NCI-H345 (cell line): ENCODE measurements at regions not wholly inside any gene's neighbourhood (a gene's known extent, or its start where the extent isn't known, plus 50 kb on each side); places are given as distances from the start of the nearest gene placed in this dataset.
"Not testable (repeated sequence)": the region's sequence is repeated elsewhere in the genome, so short reads cannot be mapped to it uniquely, and the experiment has no call there.

Experiments used
- DNase-seq: peaks from one replicate; lab custom pipeline; 2025; lab: John Stamatoyannopoulos, UW

- no peak for DNase-seq
Measured at GRCh38 chr6:67898875-67899274, 736.2 kb upstream of the ADGRB3 start.

GRCh38 chr6:67897998-67898607 is 737.0 kb upstream of the ADGRB3 start:
- no peak for DNase-seq

GRCh38 chr6:67896476-67896875 is 738.6 kb upstream of the ADGRB3 start:
- DNase-seq, result no peak

GRCh38 chr6:67889682-67889995 is 745.4 kb upstream of the ADGRB3 start:
- no peak for DNase-seq

GRCh38 chr6:67888886-67889681 is 746.0 kb upstream of the ADGRB3 start:
- no peak for DNase-seq

GRCh38 chr6:67888546-67888885 is 746.6 kb upstream of the ADGRB3 start:
- no peak for DNase-seq

- no peak for DNase-seq
Measured at GRCh38 chr6:67887747-67888545, 747.1 kb upstream of the ADGRB3 start.

- DNase-seq, result no peak
Measured at GRCh38 chr6:67887419-67887746, 747.7 kb upstream of the ADGRB3 start.

GRCh38 chr6:67886840-67887292 is 748.2 kb upstream of the ADGRB3 start:
- no peak for DNase-seq

GRCh38 chr6:67886036-67886707 is 748.9 kb upstream of the ADGRB3 start:
- DNase-seq, result no peak

- DNase-seq, result no peak
Measured at GRCh38 chr6:67885081-67886033, 749.7 kb upstream of the ADGRB3 start.

- no peak for DNase-seq
Measured at GRCh38 chr6:67884442-67884841, 750.6 kb upstream of the ADGRB3 start.

- no peak for DNase-seq
Measured at GRCh38 chr6:67883500-67884366, 751.3 kb upstream of the ADGRB3 start.

GRCh38 chr6:67882436-67883311 is 752.4 kb upstream of the ADGRB3 start:
- no peak for DNase-seq

GRCh38 chr6:67881706-67882065 is 753.4 kb upstream of the ADGRB3 start:
- no peak for DNase-seq

GRCh38 chr6:67880939-67881705 is 754.0 kb upstream of the ADGRB3 start:
- DNase-seq, result no peak

- not testable (repeated sequence) for DNase-seq
Measured at GRCh38 chr6:67880343-67880742, 754.7 kb upstream of the ADGRB3 start.

GRCh38 chr6:67879928-67880327 is 755.2 kb upstream of the ADGRB3 start:
- not testable (repeated sequence) for DNase-seq
